Daoy (cell line): ENCODE measurements at regions not wholly inside any gene's neighbourhood (a gene's known extent, or its start where the extent isn't known, plus 50 kb on each side); places are given as distances from the start of the nearest gene placed in this dataset.

Source experiments
- DNase-seq: peaks from one replicate; pipeline ENCODE4 v3.0.0-alpha.2; 2015; ENCODE audit warnings: low read depth

- no peak for DNase-seq
Observed at GRCh38 chr9:2448193-2448738, 173.3 kb upstream of the VLDLR start.

- DNase-seq = no peak
Observed at GRCh38 chr9:2453106-2453505, 168.5 kb upstream of the VLDLR start.

- DNase-seq = no peak
Observed at GRCh38 chr9:2453701-2454100, 167.9 kb upstream of the VLDLR start.

GRCh38 chr9:2459756-2460155, 161.8 kb upstream of the VLDLR start:
- no peak for DNase-seq

- DNase-seq = peak; percentile 47
Observed at GRCh38 chr9:2461892-2462291, 159.7 kb upstream of the VLDLR start.

DNA sequence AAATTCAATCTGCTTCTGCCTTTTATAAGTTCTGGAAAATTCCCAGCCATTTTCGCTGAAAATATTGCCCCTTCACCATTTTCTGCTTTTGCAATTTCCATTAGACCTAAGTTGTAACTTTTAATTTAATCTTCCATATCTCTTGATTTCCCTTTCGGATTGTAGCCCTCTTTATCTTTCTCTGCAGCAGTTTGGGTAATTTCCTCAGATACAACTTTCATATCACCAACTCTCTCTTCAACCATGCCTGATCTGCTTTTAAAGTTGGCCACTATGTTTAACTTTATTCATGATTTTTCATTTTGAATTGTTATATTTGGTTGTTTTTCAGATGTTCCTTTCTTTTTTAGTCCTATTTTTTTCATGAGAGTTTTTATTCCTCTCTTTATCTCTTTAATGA, 157.0 kb upstream of the VLDLR start:
- no peak for DNase-seq

GRCh38 chr9:2465516-2465915, 156.1 kb upstream of the VLDLR start:
- DNase-seq = no peak

DNA sequence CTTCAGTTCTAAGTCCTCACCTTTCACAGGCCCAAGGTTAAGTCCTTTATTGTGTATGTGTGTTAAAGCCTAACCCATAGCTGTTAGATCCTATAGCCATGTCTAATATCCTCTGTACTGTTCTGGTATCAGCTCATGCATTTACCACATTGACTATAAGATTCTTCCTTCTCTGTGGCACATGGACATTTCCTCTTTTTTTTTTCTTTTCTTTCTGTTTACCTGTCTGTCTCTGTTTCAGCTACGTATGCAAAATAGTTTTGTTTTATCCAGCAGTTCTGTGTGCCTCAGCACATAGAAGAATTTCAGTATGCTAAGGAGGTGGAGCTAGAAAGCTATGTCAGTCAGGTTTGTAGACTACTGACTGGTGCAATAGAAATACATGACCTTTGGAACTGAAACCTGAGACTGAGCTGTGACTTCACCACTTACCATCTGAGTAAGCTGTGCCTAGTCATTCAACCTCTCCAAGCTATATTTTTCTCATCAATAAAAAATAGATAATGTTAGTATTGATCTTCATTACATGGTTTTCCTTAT, 155.6 kb upstream of the VLDLR start:
- peak; percentile 58 for DNase-seq

GRCh38 chr9:2466703-2467102, 154.9 kb upstream of the VLDLR start:
- DNase-seq = no peak

DNA sequence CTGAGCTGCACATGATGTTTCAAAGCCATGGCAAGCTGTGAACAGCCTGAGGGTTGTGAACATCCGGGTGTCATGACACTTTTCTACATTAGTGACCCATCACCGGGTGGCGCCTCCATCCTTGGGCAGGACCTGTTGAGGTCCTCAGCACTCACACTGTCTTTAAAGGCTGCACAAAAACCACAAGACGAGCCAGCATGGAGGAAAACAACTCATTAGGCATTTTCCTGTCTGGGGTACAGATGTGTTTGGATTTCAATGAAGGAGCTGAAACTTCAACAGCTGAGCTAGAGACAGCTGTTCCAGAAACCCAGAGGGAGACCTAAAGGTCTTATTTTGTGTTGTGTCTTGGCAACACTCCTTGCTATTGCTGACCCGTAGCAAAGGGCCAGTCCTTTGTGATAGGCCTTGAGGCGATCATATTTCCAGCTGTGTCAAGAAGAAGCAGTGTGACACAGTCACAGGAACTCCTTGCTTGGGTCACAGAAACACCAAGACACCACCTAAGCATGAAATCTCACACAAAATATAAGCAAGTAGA, 151.8 kb upstream of the VLDLR start:
- DNase-seq = peak; percentile 58

GRCh38 chr9:2473681-2474080, 147.9 kb upstream of the VLDLR start:
- no peak for DNase-seq

GRCh38 chr9:2477755-2478154, 143.8 kb upstream of the VLDLR start:
- DNase-seq = peak; percentile 58

DNA sequence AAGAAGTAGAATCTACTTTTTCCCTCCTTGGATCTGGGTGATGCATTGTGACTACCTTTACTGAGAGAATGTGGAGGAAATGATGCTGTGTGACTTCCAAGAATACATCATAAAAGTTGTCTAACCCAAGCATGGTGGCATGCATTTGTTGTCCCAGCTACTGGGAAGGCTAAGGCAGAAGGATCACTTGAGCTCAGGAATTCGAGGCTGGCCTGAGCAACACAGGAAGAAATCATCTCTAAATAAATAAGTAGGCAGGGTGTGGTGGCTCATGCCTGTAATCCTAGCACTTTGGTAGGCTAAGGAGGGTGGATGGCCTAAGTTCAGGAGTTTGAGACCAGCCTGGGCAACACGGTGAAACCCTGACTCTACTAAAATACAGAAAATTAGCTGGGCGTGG, 143.2 kb upstream of the VLDLR start:
- DNase-seq = peak; percentile 75

- peak; percentile 26 for DNase-seq
Observed at GRCh38 chr9:2479056-2479565, 142.5 kb upstream of the VLDLR start.

DNA sequence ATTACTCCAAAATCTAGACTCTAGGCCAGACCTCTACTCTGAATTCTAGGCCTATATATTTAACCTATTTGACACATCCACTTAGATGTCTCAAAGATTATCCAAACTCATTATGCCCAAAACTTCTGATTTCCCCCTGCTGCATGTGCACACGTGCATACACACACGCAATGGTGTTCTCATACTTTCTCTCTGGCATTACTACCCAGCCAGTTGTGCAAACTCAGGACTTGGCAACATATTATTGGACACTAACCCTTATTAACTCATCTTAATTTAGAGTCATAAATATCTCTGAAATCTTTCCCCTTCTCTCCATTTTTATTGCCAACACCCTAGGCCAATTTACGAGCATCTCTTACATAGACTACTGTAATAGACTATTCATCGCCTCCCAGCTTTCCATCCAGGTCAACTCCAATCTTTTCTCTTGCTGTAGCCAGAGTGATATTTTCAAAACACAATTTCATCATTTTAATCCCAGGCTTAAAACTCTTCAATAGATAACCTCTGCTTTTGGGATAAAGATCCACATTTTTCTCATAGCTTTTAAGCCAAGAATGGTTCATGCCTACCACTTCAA, 141.2 kb upstream of the VLDLR start:
- DNase-seq = no peak

DNA sequence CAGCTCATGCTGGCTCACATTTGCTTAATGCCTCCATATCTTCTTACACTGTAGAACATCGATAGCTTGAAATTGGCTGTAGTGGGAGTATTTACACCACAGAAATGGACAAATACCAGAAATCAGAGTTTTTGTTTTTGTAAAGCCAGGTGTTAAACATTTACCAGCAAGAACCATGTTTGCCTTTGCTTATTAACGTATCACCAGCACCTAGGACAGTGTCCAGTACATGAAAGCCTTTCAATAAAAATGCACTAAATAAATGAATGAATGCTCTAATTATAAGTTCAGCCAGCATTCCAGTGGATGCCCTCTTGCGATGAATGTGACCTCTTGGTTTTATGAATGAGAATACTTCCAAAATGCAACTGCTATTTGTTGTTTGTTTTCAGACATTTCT, 140.4 kb upstream of the VLDLR start:
- DNase-seq = no peak

DNA sequence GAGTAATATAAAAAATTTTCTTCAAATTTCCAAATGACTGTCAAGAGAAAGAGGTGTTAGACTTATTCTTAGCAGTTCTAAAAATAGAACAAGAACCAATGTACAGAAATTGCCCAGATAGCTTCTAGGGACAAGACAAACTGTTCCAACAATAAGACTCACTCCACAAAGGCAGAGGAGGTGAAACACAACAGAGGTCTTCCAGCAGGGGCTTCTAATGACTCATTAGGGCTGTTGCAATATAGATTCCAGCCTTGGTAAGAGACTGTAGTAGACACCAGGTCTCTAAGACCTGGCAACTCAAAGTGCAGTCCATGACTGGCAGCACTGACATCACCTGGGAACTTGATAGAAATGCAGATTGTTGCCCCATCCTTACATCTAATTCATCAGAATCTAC, 134.6 kb upstream of the VLDLR start:
- DNase-seq = no peak

- peak; percentile 74 for DNase-seq
Observed at GRCh38 chr9:2489838-2490314, 131.7 kb upstream of the VLDLR start.

DNA sequence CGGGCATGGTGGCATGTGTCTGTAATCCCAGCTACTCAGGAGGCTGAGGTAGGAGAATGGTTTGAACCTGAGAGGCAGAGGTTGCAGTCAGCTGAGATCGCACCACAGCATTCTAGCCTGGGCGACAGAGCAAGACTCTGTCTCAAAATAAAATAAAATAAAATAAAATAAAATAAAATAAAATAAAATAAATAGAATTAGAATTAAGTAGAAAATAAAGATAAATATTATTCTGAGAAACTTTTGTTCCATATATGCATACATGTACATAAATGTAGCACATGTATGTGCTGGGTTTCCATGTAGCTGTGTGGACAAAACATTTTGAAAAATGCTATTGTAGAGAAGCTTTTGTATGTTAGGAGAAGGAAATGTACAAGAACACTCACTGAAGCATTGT, 129.4 kb upstream of the VLDLR start:
- DNase-seq = no peak

DNA sequence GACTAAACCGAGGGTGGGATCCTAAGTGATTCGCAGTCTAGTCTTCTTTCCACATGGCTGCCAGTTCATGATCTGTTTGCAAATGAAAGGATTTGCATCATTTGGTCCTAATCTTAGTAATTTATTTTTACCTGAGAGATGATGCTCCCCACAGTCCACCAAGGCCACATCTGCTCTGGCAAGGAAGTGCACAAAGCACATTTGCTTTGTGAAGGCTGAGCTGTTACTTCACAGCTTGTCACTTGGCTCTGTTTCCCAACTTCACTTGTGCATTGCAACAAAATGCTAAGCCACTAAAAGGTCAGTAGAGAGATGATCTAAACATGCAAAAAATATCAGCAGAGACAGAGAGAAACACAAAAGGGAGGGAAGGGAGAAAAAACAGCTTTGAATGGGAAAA, 128.5 kb upstream of the VLDLR start:
- DNase-seq = no peak

GRCh38 chr9:2493529-2493928, 128.1 kb upstream of the VLDLR start:
- no peak for DNase-seq

DNA sequence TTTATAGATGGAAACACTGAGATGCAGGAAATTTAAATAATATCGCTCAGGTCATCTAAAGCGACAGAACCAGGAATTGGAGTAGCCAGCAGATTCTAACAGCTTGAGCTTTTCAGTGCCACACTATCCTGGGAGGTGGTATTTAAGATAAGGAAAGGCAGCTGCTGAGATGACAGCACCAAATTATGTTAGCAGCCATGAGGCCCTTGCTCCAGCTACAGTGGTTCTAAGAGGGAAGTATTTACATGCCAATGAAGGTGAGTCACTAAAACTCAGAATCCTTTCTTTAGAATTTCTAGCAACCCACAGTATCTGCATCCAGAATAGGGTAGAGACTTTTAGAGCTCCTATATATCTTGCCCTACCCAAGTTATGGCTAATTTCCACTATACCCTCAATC, 127.0 kb upstream of the VLDLR start:
- peak; percentile 91 for DNase-seq
